ENCODE measurements at regions not wholly inside any gene's neighbourhood (a gene's known extent, or its start where the extent isn't known, plus 50 kb on each side); places are given as distances from the start of the nearest gene placed in this dataset.
A peak's percentile ranks its signal among the peaks of the same experiment; 100 is the strongest.
"Not testable (repeated sequence)": the region's sequence is repeated elsewhere in the genome, so short reads cannot be mapped to it uniquely, and the experiment has no call there.

- no peak for FAIRE-seq
Observed at GRCh38 chr6:55064711-55065420, 109.4 kb upstream of the HCRTR2 start.

- peak; percentile 90 for FAIRE-seq
Observed at GRCh38 chr6:55069132-55069781, 105.1 kb upstream of the HCRTR2 start.

GRCh38 chr6:55082021-55082420 is 92.3 kb upstream of the HCRTR2 start:
- FAIRE-seq = no peak

DNA sequence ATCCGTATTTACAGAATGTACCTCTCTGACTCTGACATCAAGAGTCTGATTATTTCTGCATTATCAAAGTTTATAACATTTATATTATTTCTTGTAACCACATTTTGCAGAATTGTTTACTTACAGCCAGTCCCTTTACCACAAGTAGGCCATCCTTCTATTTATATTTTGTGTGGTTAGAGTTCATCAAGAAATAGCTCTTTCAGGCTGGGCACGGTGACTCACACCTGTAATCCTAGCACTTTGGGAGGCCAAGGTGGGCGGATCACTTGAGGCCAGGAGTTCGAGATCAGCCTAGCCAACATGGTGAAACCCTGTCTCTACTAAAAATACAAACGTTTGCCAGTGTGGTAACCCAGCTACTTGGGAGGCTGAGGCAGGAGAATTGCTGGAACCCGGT is 86.3 kb upstream of the HCRTR2 start:
- FAIRE-seq = not testable (repeated sequence)

- no peak for FAIRE-seq
Observed at GRCh38 chr6:55088902-55089301, 85.4 kb upstream of the HCRTR2 start.

DNA sequence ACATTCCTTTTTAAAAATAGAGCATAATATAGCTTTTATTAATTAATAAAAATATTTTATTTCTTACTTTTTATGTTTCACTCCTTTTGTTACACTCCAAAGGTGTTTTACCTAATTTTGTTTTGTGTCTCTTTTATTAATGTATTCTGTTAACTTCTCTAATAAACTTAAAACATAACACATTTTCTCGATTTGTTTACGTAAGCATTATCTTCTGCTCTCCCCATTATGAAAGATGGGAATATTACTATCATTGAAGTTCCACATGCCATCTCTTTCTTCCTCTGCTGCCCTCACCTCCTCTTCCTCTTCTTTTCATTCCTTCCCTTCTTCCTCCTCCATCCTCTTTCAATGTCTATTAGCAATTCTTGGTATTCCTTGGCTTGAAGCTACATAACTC is 85.0 kb upstream of the HCRTR2 start:
- no peak for FAIRE-seq

DNA sequence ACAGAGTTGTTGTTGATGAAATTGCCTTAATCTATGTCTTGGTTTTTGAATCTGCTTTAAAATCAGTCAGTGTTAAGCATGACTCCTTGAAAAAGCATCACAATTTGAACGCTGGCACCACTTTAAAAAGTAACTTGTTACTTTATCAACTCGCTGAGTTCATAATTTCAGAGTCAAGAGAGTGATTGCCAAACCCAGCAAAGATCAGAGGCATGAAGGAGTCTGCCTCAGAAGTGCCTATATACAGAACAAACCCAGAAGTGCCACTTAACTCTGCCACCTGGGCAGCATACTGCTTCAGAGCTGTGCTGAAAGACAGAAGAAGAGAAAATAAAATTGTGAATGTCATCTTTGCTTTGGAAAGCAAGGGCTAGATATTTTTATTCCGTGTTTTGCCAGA is 73.6 kb upstream of the HCRTR2 start:
- no peak for FAIRE-seq

- no peak for FAIRE-seq
Observed at GRCh38 chr6:55101157-55101556, 73.2 kb upstream of the HCRTR2 start.

DNA sequence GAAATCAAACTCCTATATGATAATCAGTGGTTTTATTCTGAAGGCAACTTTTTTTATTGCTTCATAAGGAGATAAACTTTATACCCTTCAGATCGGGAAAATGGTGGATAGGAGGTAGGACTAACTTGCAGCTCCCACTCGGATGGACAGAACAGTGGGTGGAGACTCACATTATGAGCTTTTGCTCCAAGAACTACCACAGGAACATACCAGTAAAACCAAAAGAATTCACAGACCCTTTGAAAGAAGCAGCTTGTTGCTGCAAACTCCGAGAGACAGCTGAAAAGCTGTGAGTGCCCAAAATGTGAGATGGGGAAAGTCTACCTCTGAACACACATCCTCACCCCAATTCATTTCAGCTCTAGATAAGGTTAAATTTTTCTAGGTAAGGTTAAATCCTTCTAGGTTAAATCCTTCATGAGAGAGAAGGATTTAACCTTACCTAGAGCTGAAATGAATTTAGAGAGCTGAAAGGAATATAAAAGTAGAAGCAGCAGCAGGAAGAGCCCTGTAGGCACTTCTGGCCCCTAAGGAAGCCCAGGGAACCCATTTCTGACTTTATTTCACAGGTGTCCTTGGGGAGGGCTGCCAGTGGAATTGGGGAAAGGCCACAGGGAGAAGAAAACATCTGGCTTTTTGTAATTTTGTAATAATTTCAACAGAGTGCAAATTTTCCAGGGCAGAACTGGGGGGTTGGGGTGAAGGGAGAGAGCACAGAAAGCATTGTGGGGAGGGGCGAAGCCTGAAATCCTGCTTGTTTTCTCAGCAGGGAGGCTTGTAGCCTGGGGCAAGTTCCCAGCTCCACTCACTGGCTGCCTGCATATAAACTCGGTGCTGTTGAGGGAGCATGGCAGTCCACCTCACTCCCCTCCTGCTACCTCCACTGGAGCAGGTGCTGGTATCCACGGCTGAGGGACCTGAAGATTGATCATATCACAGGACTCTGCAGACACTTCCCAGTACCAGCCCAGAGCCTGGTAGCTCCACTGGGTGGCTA is 65.9 kb upstream of the HCRTR2 start:
- no peak for FAIRE-seq

DNA sequence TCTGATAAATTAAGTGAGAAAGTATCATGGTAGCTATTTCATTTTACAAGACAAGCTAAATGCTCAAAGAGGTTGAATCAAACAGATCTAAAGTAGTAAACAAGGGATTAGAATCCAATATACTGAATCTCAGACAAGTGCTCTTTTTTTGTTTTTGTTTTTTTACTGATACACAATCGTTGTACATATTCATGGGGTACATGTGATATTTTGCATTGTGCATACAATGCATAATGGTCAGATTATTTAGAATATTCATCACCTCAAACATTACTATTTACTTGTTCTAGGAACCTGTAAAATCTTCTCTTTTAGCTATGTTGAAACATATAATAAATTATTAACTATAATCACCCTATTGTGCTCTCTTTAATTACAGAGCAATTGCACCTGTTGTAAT is 57.0 kb upstream of the HCRTR2 start:
- FAIRE-seq = no peak

GRCh38 chr6:55124241-55124640 is 50.1 kb upstream of the HCRTR2 start:
- not testable (repeated sequence) for FAIRE-seq
